Activated CD4-positive, alpha-beta T cell treated with anti-CD3 and anti-CD28 coated beads, Interleukin-10, Interleukin-2, amounts not matched to agents 100 ng/mL and 50 ng/mL, durations not matched to agents 16 hours and 8 hours (primary cell): ENCODE measurements at regions not wholly inside any gene's neighbourhood (a gene's known extent, or its start where the extent isn't known, plus 50 kb on each side); places are given as distances from the start of the nearest gene placed in this dataset.

Experiments used
- DNase-seq: peaks from one replicate; pipeline ENCODE4 v3.0.0-alpha.2; 2020

GRCh38 chr11:106344966-106345365 is 267.5 kb downstream of the AASDHPPT start:
- DNase-seq, result no peak

- no peak for DNase-seq
These were observed 275.6 kb downstream of the AASDHPPT start for GRCh38 chr11:106353031-106353430.

GRCh38 chr11:106369224-106369623 is 291.8 kb downstream of the AASDHPPT start:
- no peak for DNase-seq

- DNase-seq, result no peak
These were observed 301.2 kb downstream of the AASDHPPT start for GRCh38 chr11:106378513-106379179.

- no peak for DNase-seq
These were observed 301.8 kb downstream of the AASDHPPT start for GRCh38 chr11:106379265-106379664.

GRCh38 chr11:106379712-106380111 is 302.2 kb downstream of the AASDHPPT start:
- no peak for DNase-seq

GRCh38 chr11:106381895-106382294 is 304.4 kb downstream of the AASDHPPT start:
- no peak for DNase-seq

GRCh38 chr11:106384429-106384828 is 307.0 kb downstream of the AASDHPPT start:
- DNase-seq, result no peak

- DNase-seq, result no peak
These were observed 309.1 kb downstream of the AASDHPPT start for GRCh38 chr11:106386519-106386918.

GRCh38 chr11:106389101-106389500 is 311.6 kb downstream of the AASDHPPT start:
- no peak for DNase-seq

GRCh38 chr11:106390078-106390477 is 312.6 kb downstream of the AASDHPPT start:
- DNase-seq, result no peak

GRCh38 chr11:106391771-106392420 is 314.4 kb downstream of the AASDHPPT start:
- no peak for DNase-seq

GRCh38 chr11:106395716-106396349 is 318.4 kb downstream of the AASDHPPT start:
- DNase-seq, result no peak

GRCh38 chr11:106397787-106398501 is 320.5 kb downstream of the AASDHPPT start:
- DNase-seq, result no peak

- DNase-seq, result no peak
These were observed 321.1 kb downstream of the AASDHPPT start for GRCh38 chr11:106398502-106399075.

GRCh38 chr11:106399076-106399511 is 321.6 kb downstream of the AASDHPPT start:
- DNase-seq, result no peak

GRCh38 chr11:106399624-106400023 is 322.2 kb downstream of the AASDHPPT start:
- DNase-seq, result no peak

- no peak for DNase-seq
These were observed 323.6 kb downstream of the AASDHPPT start for GRCh38 chr11:106400949-106401570.

- DNase-seq, result no peak
These were observed 326.3 kb downstream of the AASDHPPT start for GRCh38 chr11:106403751-106404150.

GRCh38 chr11:106409222-106409621 is 331.8 kb downstream of the AASDHPPT start:
- no peak for DNase-seq

- DNase-seq, result no peak
These were observed 332.2 kb downstream of the AASDHPPT start for GRCh38 chr11:106409671-106410070.

GRCh38 chr11:106410902-106411301 is 333.4 kb downstream of the AASDHPPT start:
- DNase-seq, result no peak

- no peak for DNase-seq
These were observed 335.8 kb downstream of the AASDHPPT start for GRCh38 chr11:106413222-106413621.
